T-cell (primary cell): ENCODE measurements at regions not wholly inside any gene's neighbourhood (a gene's known extent, or its start where the extent isn't known, plus 50 kb on each side); places are given as distances from the start of the nearest gene placed in this dataset.

ENCODE experiments used
- ATAC-seq, 4 experiments: fragments of 200-7000 bp in 3 of 4; fragments of 150-1000 bp in 1 of 4; cut with Tn5 transposase; replicated peaks in 1 of 4; 1 replicate in 3 of 4; 2 replicates in 1 of 4; pipeline ENCODE4 v1.10.0; 2021; ENCODE audit warnings: moderate library complexity in 3 of 4, mild to moderate bottlenecking in 2 of 4, moderate number of reproducible peaks in 1 of 4
- CTCF ChIA-PET, 2 donors: fragments of 300-600 bp; sonication (Branson Sonifier 250); formaldehyde crosslinking; loops; one replicate each; lab custom pipeline; 2022; ENCODE audit warnings: antibody characterized with exemption in 2 of 2; lab: Charles Lee
- POLR2A ChIA-PET, 2 donors: fragments of 300-600 bp; sonication (Branson Sonifier 250); formaldehyde crosslinking; loops; one replicate each; lab custom pipeline; 2022; ENCODE audit warnings: antibody characterized with exemption in 2 of 2; lab: Charles Lee
- DNase-seq, 35 experiments: peaks; one replicate each; pipeline versions ENCODE4 v3.0.0 to v3.0.0-alpha.2; 2013 to 2023
- H3K27ac ChIP-seq: one replicate; pipeline ENCODE4 v1.5.1; 2013; ENCODE audit warnings: low read length
- H3K27me3 ChIP-seq, 2 experiments: replicated peaks in 1 of 2; 1 replicate in 1 of 2; 2 replicates in 1 of 2; pipeline versions ENCODE4 v1.6.1 to v1.7.0; 2013; ENCODE audit warnings: low read length in 1 of 2, mixed read lengths in 1 of 2; ENCODE audit not compliant: control insufficient read depth in 2 of 2, insufficient read depth in 2 of 2; ENCODE audit errors: extremely low read depth in 1 of 2
- H3K36me3 ChIP-seq, 2 donors: 1 replicate in 1 of 2; 2 replicates in 1 of 2; pipeline versions ENCODE4 v1.6.1 to v1.7.0; 2013; ENCODE audit warnings: low read length in 1 of 2; ENCODE audit not compliant: control insufficient read depth in 2 of 2, insufficient read depth in 1 of 2; ENCODE audit errors: extremely low read depth in 1 of 2
- H3K4me1 ChIP-seq, 2 experiments: 1 replicate in 1 of 2; 2 replicates in 1 of 2; pipeline versions ENCODE4 v1.6.1 to v1.7.0; 2013; ENCODE audit warnings: low read length in 2 of 2, mixed read lengths in 1 of 2; ENCODE audit not compliant: insufficient read depth in 2 of 2, control insufficient read depth in 1 of 2; ENCODE audit errors: extremely low read depth in 1 of 2
- H3K4me3 ChIP-seq, 2 donors: 1 replicate in 1 of 2; 2 replicates in 1 of 2; pipeline versions ENCODE4 v1.5.1 to v1.7.0; 2013; ENCODE audit warnings: mild to moderate bottlenecking in 2 of 2, low read length in 1 of 2, moderate library complexity in 1 of 2; ENCODE audit not compliant: control insufficient read depth in 1 of 2; ENCODE audit errors: extremely low read depth in 1 of 2
- H3K9me3 ChIP-seq: 2 replicates; pipeline ENCODE4 v1.7.0; 2013
- H3K27ac Mint-ChIP-seq, 2 donors: one replicate each; pipeline ENCODE4 v1.8.0; 2020 to 2021; ENCODE audit warnings: mild to moderate bottlenecking in 2 of 2, mixed read lengths in 2 of 2
- H3K27me3 Mint-ChIP-seq, 2 donors: one replicate each; pipeline ENCODE4 v1.8.0; 2021 to 2022; ENCODE audit warnings: mixed read lengths in 2 of 2
- H3K36me3 Mint-ChIP-seq: one replicate; pipeline ENCODE4 v1.8.0; 2021; ENCODE audit warnings: mixed read lengths
- H3K4me1 Mint-ChIP-seq, 3 donors: one replicate each; pipeline ENCODE4 v1.8.0; 2020 to 2022; ENCODE audit warnings: mixed read lengths in 3 of 3, mild to moderate bottlenecking in 1 of 3
- H3K4me3 Mint-ChIP-seq, 3 donors: one replicate each; pipeline ENCODE4 v1.8.0; 2020 to 2022; ENCODE audit warnings: mild to moderate bottlenecking in 3 of 3, mixed read lengths in 3 of 3, moderate library complexity in 3 of 3
- H3K9me3 Mint-ChIP-seq, 3 donors: one replicate each; pipeline ENCODE4 v1.8.0; 2020 to 2022; ENCODE audit warnings: mixed read lengths in 3 of 3
- WGBS: methylation state at CpG from one replicate; pipeline ENCODE4 v1.1.5; 2013; ENCODE audit warnings: missing lambda C conversion rate; ENCODE audit not compliant: insufficient coverage; 5-methylcytosine and 5-hydroxymethylcytosine counted together

DNA sequence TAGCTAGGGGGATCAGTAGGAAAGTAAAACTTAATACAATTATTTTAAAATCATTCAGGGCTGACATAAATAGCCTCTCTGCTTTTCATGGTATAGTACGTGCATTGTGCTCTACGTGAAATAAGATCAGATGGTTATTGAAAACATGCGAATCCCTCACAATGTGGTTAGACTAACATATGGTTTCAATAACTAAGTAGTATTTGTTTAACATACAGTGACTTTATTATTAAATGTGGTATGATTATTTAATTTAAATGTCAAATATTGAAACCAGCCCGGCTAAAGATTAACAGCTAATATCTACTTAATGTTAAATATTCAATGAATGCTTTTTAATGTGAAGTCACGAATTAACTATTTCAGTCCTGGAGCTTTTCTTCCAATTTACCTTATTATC, 473.9 kb upstream of the THBS1 start:
- no peak for ATAC-seq
- CTCF ChIA-PET: no interaction called here

DNA sequence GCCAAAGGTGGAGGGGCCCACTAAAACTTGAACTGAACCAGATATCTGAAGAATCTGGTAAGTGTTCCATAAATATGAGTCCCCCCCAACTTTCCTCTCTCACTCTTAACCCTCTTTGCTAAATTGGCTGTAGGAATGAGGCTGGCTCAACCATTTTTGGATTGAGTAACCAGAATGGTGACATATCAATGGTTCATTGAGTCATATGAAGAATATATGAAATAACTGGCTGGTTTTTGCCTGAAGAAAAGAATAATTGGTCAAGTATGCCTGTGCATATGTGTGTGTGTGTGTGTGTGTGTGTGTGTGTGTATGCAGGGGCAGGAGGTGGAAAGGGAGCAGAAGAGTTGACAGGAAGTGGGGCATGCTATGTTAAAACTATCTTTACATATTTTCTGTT, 472.9 kb upstream of the THBS1 start:
- no peak overlapping the region for H3K4me3 Mint-ChIP-seq
- no peaks in the 10 kb centered on the region for H3K36me3 Mint-ChIP-seq

More for the DNA sequence above, 473.9 kb upstream of the THBS1 start:
- H3K36me3 ChIP-seq: no peaks in the 10 kb centered on the region
- POLR2A ChIA-PET: no interaction called here
- Mint-ChIP-seq H3K27ac (no peak overlapping the region), H3K9me3 (peaks cover 0 to 9% (median 0%) of the 10 kb centered on the region in 3 donors), H3K36me3 (no peaks in the 10 kb centered on the region), H3K4me3 (no peak overlapping the region), H3K27me3 (peaks cover 0 to 4% of the 10 kb centered on the region in 2 donors), H3K4me1 (no peaks in the 10 kb centered on the region)
- no peak overlapping the region for H3K27ac ChIP-seq
- H3K27me3 ChIP-seq: peaks cover 0 to 3% of the 10 kb centered on the region in 2 experiments
- H3K4me3 ChIP-seq: no peak overlapping the region
- H3K4me1 ChIP-seq: no peaks in the 10 kb centered on the region
- WGBS: no CpG with 5 or more reads among the region's 5 CpGs
- no peak for DNase-seq
- no peaks in the 10 kb centered on the region for H3K9me3 ChIP-seq

DNA sequence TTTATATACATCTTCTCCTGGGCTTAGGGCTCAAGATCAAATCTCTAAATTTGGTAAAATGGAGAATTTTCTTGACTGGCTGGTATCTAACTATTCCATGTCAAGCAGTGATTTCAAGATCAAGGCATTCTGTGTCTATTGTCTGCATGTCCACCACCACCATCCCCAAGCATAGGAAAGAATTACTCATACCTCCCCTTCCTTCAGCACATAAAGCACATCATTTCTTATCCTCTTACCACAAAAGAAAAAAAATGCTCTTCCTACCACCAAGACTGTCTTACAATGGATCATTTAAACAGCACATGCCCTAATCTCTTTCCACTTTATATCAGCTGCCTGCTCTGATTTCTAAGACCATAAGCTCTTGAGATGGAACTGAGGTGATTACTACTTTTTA, 470.5 kb upstream of the THBS1 start:
- Mint-ChIP-seq H3K9me3 (no peaks in the 10 kb centered on the region), H3K27ac (no peak overlapping the region), H3K4me1 (no peaks in the 10 kb centered on the region), H3K4me3 (no peak overlapping the region), H3K36me3 (no peaks in the 10 kb centered on the region), H3K27me3 (peaks cover 14 to 15% of the 10 kb centered on the region in 2 donors)
- Histone ChIP-seq H3K9me3 (no peaks in the 10 kb centered on the region), H3K36me3 (no peaks in the 10 kb centered on the region), H3K27ac (no peak overlapping the region), H3K4me3 (no peak overlapping the region), H3K4me1 (no peaks in the 10 kb centered on the region), H3K27me3 (peaks cover 0 to 15% of the 10 kb centered on the region in 2 experiments)
- no peak for DNase-seq
- no peak for ATAC-seq
- ChIA-PET CTCF (no interaction called here), POLR2A (no interaction called here)

More for the DNA sequence above, 472.9 kb upstream of the THBS1 start:
- no peak overlapping the region for H3K4me3 ChIP-seq
- H3K36me3 ChIP-seq: no peaks in the 10 kb centered on the region
- CTCF ChIA-PET: no interaction called here
- no peaks in the 10 kb centered on the region for H3K9me3 ChIP-seq
- Mint-ChIP-seq H3K9me3 (peaks cover 0 to 5% (median 0%) of the 10 kb centered on the region in 3 donors), H3K4me1 (no peaks in the 10 kb centered on the region), H3K27me3 (peaks cover 4% of the 10 kb centered on the region in 2 donors), H3K27ac (no peak overlapping the region)
- ATAC-seq: no peak
- POLR2A ChIA-PET: interaction anchor here in 1 of 2 donors (0.7 kb wide), 1 partner anchor 101 kb away, joined by 5 read pairs; no protein-coding TSS in a partner anchor
- DNase-seq: no peak
- no peak overlapping the region for H3K27ac ChIP-seq
- no peaks in the 10 kb centered on the region for H3K4me1 ChIP-seq
- H3K27me3 ChIP-seq: peaks cover 0 to 3% of the 10 kb centered on the region in 2 experiments

DNA sequence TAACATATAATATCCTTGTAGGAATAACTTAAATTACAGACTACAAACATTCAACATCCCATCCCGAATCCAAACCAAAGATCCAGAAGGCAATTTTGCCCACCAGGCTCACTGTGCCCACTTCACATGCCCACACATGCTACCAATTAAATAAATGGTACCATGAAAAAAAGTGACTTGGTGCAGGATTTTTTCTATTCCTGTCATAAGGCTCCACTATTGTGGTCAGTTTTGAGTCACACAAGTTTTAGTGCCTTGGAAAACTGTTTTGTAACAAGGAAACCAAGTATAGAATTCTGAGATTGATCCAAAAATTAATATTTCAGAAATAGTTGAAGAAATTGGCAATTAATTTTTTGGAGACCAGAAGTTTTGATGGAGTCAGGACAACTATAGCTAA, 470.1 kb upstream of the THBS1 start:
- POLR2A ChIA-PET: no interaction called here
- no peak overlapping the region for H3K4me3 ChIP-seq
- no peaks in the 10 kb centered on the region for H3K4me1 ChIP-seq
- ATAC-seq (no peak), DNase-seq (no peak)
- H3K4me3 Mint-ChIP-seq: no peak overlapping the region
- H3K27ac Mint-ChIP-seq: no peak overlapping the region
- CTCF ChIA-PET: no interaction called here
- peaks cover 14 to 15% of the 10 kb centered on the region in 2 donors for H3K27me3 Mint-ChIP-seq
- no peaks in the 10 kb centered on the region for H3K4me1 Mint-ChIP-seq
- H3K36me3 ChIP-seq: no peaks in the 10 kb centered on the region
- no peaks in the 10 kb centered on the region for H3K9me3 Mint-ChIP-seq
- peaks cover 0 to 19% of the 10 kb centered on the region in 2 experiments for H3K27me3 ChIP-seq
- no peak overlapping the region for H3K27ac ChIP-seq
- H3K9me3 ChIP-seq: no peaks in the 10 kb centered on the region
- H3K36me3 Mint-ChIP-seq: no peaks in the 10 kb centered on the region
- no CpG with 5 or more reads among the region's 1 CpG for WGBS

DNA sequence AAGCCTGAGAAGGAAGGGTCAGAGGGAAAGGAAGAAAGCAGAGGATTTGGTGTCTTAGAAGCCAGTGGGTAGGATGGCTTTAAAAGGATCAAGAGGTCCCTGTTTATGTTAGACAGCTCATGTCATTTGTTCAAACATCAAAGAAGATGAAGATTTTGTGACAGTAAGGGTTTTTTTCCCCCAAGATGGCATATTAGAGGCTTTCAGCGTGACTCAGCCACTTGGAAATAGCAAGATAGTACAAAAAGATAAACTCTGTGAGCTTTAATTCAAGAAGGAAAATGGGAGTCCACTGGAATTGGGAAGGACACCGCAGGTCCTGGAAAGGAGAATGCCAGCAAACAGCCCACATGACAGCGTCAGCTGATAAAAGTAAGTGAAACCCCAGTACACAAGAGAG, 467.1 kb upstream of the THBS1 start:
- H3K9me3 ChIP-seq: no peaks in the 10 kb centered on the region
- 60% methylated on average over 1 of the region's 3 CpGs for WGBS
- no peak for DNase-seq
- CTCF ChIA-PET: no interaction called here
- peaks cover 3 to 18% (median 5%) of the 10 kb centered on the region in 3 donors for H3K9me3 Mint-ChIP-seq
- no peak overlapping the region for H3K27ac ChIP-seq
- peaks cover 3% of the 10 kb centered on the region for H3K36me3 Mint-ChIP-seq
- no peaks in the 10 kb centered on the region for H3K4me1 Mint-ChIP-seq
- POLR2A ChIA-PET: no interaction called here
- H3K4me1 ChIP-seq: no peaks in the 10 kb centered on the region
- no peak overlapping the region for H3K27ac Mint-ChIP-seq
- no peak overlapping the region for H3K4me3 ChIP-seq
- peaks cover 21 to 24% of the 10 kb centered on the region in 2 donors for H3K27me3 Mint-ChIP-seq
- H3K36me3 ChIP-seq: no peaks in the 10 kb centered on the region
- H3K27me3 ChIP-seq: peaks cover 0 to 19% of the 10 kb centered on the region in 2 experiments
- no peak for ATAC-seq
- H3K4me3 Mint-ChIP-seq: no peak overlapping the region

DNA sequence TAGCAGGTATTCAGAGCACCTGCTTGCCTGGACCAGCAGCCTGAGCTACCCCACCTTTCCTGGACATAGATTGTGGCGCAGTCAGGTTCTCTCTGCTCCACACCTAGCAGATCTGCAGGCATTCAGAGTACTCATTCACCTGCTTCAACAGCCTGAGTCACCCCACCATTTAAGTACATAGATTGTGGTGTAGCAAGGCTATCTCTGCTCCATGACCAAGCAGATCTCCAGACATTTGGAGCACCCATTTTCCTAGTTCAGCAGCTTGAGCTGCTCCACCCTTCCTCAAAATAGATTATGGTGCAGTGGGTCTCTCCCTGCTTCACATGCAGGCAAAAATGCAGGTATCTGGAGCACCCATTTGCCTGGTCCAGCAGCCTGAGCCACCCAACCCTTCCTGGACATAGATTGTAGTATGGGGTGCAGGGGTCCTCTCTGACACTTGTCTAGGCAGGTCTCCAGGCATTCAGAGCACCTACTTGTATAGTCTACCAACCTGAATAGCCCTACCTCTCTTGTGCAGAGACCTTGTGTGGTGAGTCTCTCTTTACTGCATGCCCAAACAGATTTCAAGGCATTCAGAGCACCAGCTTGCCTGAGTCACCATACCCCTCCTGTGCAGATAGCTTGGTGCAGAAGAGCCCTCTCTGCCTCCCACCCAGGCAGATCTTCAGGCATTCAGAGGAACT, 466.0 kb upstream of the THBS1 start:
- no peaks in the 10 kb centered on the region for H3K4me1 Mint-ChIP-seq
- peaks cover 24% of the 10 kb centered on the region in 2 donors for H3K27me3 Mint-ChIP-seq
- H3K9me3 Mint-ChIP-seq: peaks cover 3 to 18% (median 5%) of the 10 kb centered on the region in 3 donors
- H3K36me3 Mint-ChIP-seq: peaks cover 3% of the 10 kb centered on the region
- no peak overlapping the region for H3K27ac Mint-ChIP-seq
- DNase-seq (no peak), ATAC-seq (no peak)
- no CpG with 5 or more reads among the region's 1 CpG for WGBS
- ChIA-PET CTCF (no interaction called here), POLR2A (no interaction called here)
- no peak overlapping the region for H3K4me3 ChIP-seq
- peaks cover 0 to 19% of the 10 kb centered on the region in 2 experiments for H3K27me3 ChIP-seq
- H3K4me1 ChIP-seq: no peaks in the 10 kb centered on the region
- no peak overlapping the region for H3K27ac ChIP-seq
- H3K9me3 ChIP-seq: no peaks in the 10 kb centered on the region
- no peak overlapping the region for H3K4me3 Mint-ChIP-seq
- no peaks in the 10 kb centered on the region for H3K36me3 ChIP-seq
